ENCODE measurements at regions not wholly inside any gene's neighbourhood (a gene's known extent, or its start where the extent isn't known, plus 50 kb on each side); places are given as distances from the start of the nearest gene placed in this dataset.

DNA sequence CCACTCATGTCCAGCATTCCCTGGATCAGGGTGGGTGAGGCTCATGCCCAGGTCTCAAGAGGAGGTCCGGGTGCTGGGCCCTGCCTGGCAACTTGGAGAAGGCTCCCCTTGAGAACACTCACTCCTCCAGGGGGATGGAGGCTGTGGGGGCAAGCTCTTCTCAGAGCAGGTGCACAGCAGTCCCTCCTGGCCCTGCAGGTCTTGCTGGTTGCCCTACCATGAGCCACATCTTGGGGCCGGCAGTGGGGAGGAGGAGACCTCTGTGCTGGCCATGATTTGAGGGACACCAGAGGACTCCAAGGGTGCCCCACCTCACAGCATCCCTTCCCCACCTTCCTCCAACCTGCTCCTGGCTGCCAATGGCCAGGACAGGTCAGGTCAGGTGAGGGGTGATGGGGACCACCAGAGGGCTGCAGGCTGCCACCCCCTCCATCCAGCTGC lies 87.4 kb upstream of the RET start:
- no peaks in the 10 kb centered on the region for H3K4me1 ChIP-seq (ENCODE audit: insufficient read depth, low read length, poor library complexity, severe bottlenecking)
- H3K27ac ChIP-seq (ENCODE audit: low read depth, low read length, poor library complexity, severe bottlenecking), result no peak overlapping the region
- H3K4me3 ChIP-seq (ENCODE audit: low read depth, low read length, poor library complexity, severe bottlenecking), result no peak overlapping the region
- no peaks in the 10 kb centered on the region for H3K9me3 ChIP-seq (ENCODE audit: low read length)
- no peaks in the 10 kb centered on the region for H3K79me2 ChIP-seq (ENCODE audit: insufficient read depth, low read depth, low read length)
- intact Hi-C loops (cut with micrococcal nuclease; ENCODE audit: unreplicated experiment), result no loop called here
- H3K9me2 ChIP-seq (ENCODE audit: insufficient read depth, low read length), result no peaks in the 10 kb centered on the region
- H2AFZ ChIP-seq (ENCODE audit: low read length), result no peak overlapping the region
- no peaks in the 10 kb centered on the region for H4K20me1 ChIP-seq (ENCODE audit: insufficient read depth, low read length)
- no peaks in the 10 kb centered on the region for H3K36me3 ChIP-seq (ENCODE audit: insufficient read depth, low read length)
- DNase-seq (ENCODE audit: low spot score), result no peak
- no TSS peak for BruUV-seq (replicated peaks)
- CTCF ChIA-PET (ENCODE audit: unreplicated experiment), result no interaction called here
- no peak for TF ChIP-seq EZH2phosphoT487 (IDR thresholded peaks at IDR 0.05; ENCODE audit: borderline replicate concordance, low read depth, low read length)
- POLR2A ChIA-PET, result interaction anchor here (0.6 kb wide), 1 partner anchor 543 kb away, joined by 3 read pairs; no protein-coding TSS in a partner anchor
- no peak overlapping the region for H3K4me2 ChIP-seq (ENCODE audit: low read length)

DNA sequence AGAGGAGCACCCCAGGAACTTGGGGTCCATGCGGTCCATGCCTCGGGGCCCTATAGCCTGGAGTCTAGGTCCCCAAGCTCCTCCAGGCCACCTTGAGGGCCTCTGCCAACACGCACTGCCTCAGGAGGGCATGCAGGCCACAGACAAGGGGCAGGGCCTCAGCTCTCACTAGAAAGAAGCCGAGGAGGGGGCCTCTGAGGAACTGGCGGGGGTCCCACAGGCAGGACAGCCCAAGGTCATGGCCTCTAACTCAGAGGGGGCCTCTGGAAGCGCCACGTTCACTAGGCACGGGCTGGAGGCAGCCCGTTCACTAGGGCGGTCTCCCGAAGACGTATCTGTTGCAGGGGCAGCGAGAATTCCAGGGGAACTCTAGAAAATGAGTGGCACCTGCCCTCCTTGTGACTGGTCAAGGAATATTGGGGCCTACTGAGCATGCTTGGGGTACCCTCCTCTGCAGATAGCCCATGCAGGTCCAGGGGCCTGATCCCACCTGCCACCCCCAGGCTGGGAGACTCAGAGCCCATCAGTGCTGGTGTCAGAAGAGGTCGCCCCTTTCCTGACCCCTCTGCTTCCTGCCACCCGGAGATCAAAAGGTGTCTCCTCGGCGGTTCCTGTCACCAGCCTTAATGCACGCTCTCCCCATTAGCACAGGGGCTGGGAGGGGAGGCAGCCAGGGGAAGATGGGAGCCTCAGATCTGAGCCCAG lies 86.7 kb upstream of the RET start:
- Histone ChIP-seq H3K4me2 (ENCODE audit: low read length) (no peak overlapping the region), H4K20me1 (ENCODE audit: insufficient read depth, low read length) (no peaks in the 10 kb centered on the region), H3K79me2 (ENCODE audit: insufficient read depth, low read depth, low read length) (no peaks in the 10 kb centered on the region), H3K27ac (ENCODE audit: low read depth, low read length, poor library complexity, severe bottlenecking) (no peak overlapping the region), H3K4me1 (ENCODE audit: insufficient read depth, low read length, poor library complexity, severe bottlenecking) (no peaks in the 10 kb centered on the region), H3K9me3 (ENCODE audit: low read length) (no peaks in the 10 kb centered on the region), H3K36me3 (ENCODE audit: insufficient read depth, low read length) (no peaks in the 10 kb centered on the region), H3K9me2 (ENCODE audit: insufficient read depth, low read length) (no peaks in the 10 kb centered on the region), H2AFZ (ENCODE audit: low read length) (no peak overlapping the region), H3K4me3 (ENCODE audit: low read depth, low read length, poor library complexity, severe bottlenecking) (no peak overlapping the region)
- no peak for TF ChIP-seq EZH2phosphoT487 (IDR thresholded peaks at IDR 0.05; ENCODE audit: borderline replicate concordance, low read depth, low read length)
- no TSS peak for BruUV-seq (replicated peaks)
- ChIA-PET CTCF (ENCODE audit: unreplicated experiment) (no interaction called here), POLR2A (no interaction called here)
- intact Hi-C loops (cut with micrococcal nuclease; ENCODE audit: unreplicated experiment), result no loop called here
- DNase-seq (ENCODE audit: low spot score), result no peak

DNA sequence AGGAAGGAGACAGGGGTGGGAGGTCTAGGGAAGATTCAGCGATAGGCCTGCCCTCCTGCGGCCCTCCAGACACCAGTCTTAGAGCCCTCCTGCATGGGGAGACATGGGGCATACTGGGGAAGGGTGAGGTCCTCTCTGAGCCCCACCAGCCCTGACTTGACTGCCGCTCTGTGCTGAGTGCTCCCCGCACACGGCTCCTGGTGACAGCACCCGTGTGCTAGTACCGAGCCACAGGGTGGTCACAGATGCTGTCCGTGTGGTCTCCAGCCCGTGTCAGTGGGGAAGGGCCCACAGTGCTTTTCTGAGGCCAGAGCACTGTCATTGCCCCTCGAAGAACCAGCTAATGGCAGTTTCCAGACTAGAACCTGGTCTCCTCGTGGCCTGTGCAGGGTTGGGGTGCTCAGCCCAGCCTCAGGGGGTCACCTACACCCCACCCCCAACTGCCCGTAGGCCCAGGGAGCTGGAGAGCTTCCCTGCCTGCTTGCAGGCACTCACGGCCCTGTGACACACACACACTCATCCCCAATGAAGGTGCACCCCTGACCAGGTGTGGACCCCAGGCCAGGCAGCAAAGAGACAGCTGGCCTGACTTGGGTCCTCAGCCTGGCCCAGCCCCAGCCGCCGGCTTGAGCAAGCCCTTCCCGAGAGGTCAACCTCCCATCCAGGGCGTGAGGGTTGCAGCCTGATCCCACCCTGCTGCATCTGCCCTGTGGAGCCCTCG lies 86.0 kb upstream of the RET start:
- Histone ChIP-seq H3K36me3 (ENCODE audit: insufficient read depth, low read length) (no peaks in the 10 kb centered on the region), H3K9me3 (ENCODE audit: low read length) (no peaks in the 10 kb centered on the region), H3K9me2 (ENCODE audit: insufficient read depth, low read length) (no peaks in the 10 kb centered on the region), H2AFZ (ENCODE audit: low read length) (no peak overlapping the region), H3K4me1 (ENCODE audit: insufficient read depth, low read length, poor library complexity, severe bottlenecking) (no peaks in the 10 kb centered on the region), H3K27ac (ENCODE audit: low read depth, low read length, poor library complexity, severe bottlenecking) (no peak overlapping the region), H3K79me2 (ENCODE audit: insufficient read depth, low read depth, low read length) (no peaks in the 10 kb centered on the region), H3K4me2 (ENCODE audit: low read length) (no peak overlapping the region), H3K4me3 (ENCODE audit: low read depth, low read length, poor library complexity, severe bottlenecking) (no peak overlapping the region), H4K20me1 (ENCODE audit: insufficient read depth, low read length) (no peaks in the 10 kb centered on the region)
- BruUV-seq (replicated peaks), result no TSS peak
- DNase-seq (ENCODE audit: low spot score), result no peak
- intact Hi-C loops (cut with micrococcal nuclease; ENCODE audit: unreplicated experiment), result no loop called here
- TF ChIP-seq EZH2phosphoT487 (IDR thresholded peaks at IDR 0.05; ENCODE audit: borderline replicate concordance, low read depth, low read length), result no peak
- TF ChIP-seq, protein P1, sequence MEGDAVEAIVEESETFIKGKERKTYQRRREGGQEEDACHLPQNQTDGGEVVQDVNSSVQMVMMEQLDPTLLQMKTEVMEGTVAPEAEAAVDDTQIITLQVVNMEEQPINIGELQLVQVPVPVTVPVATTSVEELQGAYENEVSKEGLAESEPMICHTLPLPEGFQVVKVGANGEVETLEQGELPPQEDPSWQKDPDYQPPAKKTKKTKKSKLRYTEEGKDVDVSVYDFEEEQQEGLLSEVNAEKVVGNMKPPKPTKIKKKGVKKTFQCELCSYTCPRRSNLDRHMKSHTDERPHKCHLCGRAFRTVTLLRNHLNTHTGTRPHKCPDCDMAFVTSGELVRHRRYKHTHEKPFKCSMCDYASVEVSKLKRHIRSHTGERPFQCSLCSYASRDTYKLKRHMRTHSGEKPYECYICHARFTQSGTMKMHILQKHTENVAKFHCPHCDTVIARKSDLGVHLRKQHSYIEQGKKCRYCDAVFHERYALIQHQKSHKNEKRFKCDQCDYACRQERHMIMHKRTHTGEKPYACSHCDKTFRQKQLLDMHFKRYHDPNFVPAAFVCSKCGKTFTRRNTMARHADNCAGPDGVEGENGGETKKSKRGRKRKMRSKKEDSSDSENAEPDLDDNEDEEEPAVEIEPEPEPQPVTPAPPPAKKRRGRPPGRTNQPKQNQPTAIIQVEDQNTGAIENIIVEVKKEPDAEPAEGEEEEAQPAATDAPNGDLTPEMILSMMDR (conservative IDR thresholded peaks at IDR 0.05; ENCODE audit: low read length), result no peak
- ChIA-PET POLR2A (no interaction called here), CTCF (ENCODE audit: unreplicated experiment) (no interaction called here)

All from OCI-LY7 (cell line).